Activated B cell treated with CpG ODN at 0.5 μM for 24 hours (primary cell): ENCODE measurements at regions not wholly inside any gene's neighbourhood (a gene's known extent, or its start where the extent isn't known, plus 50 kb on each side); places are given as distances from the start of the nearest gene placed in this dataset.
"Not testable (repeated sequence)": the region's sequence is repeated elsewhere in the genome, so short reads cannot be mapped to it uniquely, and the experiment has no call there.

Source experiments
- ATAC-seq: fragments of 200-7000 bp; cut with Tn5 transposase; one replicate; pipeline ENCODE4 v1.10.0; 2021; ENCODE audit warnings: low read depth, mild to moderate bottlenecking, moderate library complexity
- CTCF ChIA-PET: fragments of 350-600 bp; sonication (Branson Sonifier 250); formaldehyde crosslinking; loops from one replicate; lab custom pipeline; 2021; ENCODE audit warnings: antibody characterized with exemption; lab: Charles Lee
- POLR2A ChIA-PET: fragments of 350-600 bp; sonication (Branson Sonifier 250); formaldehyde crosslinking; loops from one replicate; lab custom pipeline; 2021; ENCODE audit warnings: antibody characterized with exemption; lab: Charles Lee
- DNase-seq: peaks from one replicate; pipeline ENCODE4 v3.0.0; 2022
- H3K27ac Mint-ChIP-seq: one replicate; pipeline ENCODE4 v1.8.0; 2020; ENCODE audit warnings: mixed read lengths
- H3K27me3 Mint-ChIP-seq: one replicate; pipeline ENCODE4 v1.8.0; 2021; ENCODE audit warnings: mixed read lengths
- H3K36me3 Mint-ChIP-seq: one replicate; pipeline ENCODE4 v1.8.0; 2021; ENCODE audit warnings: low read depth, mixed read lengths
- H3K4me1 Mint-ChIP-seq: one replicate; pipeline ENCODE4 v1.8.0; 2021; ENCODE audit warnings: mixed read lengths
- H3K4me3 Mint-ChIP-seq: one replicate; pipeline ENCODE4 v1.8.0; 2020; ENCODE audit warnings: mild to moderate bottlenecking, mixed read lengths
- H3K9me3 Mint-ChIP-seq: one replicate; pipeline ENCODE4 v1.8.0; 2020; ENCODE audit warnings: mixed read lengths
- CTCF ChIP-seq: fragments of 200-600 bp; IDR thresholded peaks from one replicate; pipeline ENCODE4 v1.8.0; 2022; ENCODE audit warnings: antibody characterized with exemption, mild to moderate bottlenecking
- intact Hi-C: fragments of 100-400 bp; cut with micrococcal nuclease; formaldehyde crosslinking; loops from one replicate; pipeline ENCODE4 v1.15.1; 2024

GRCh38 chr14:101631199-101631598 is 69.9 kb downstream of the DIO3 start:
- no peak for TF ChIP-seq CTCF
- Mint-ChIP-seq H3K9me3 (no peaks in the 10 kb centered on the region), H3K27me3 (peaks cover 24% of the 10 kb centered on the region), H3K36me3 (no peaks in the 10 kb centered on the region), H3K27ac (no peak overlapping the region), H3K4me3 (no peak overlapping the region), H3K4me1 (peaks cover 2% of the 10 kb centered on the region)
- intact Hi-C loops: loop anchor here (10.0 kb wide), 1 partner anchor 506 kb away; no protein-coding TSS in a partner anchor
- CTCF ChIA-PET: interaction anchor here (1.3 kb wide), 1 partner anchor 780 kb away, joined by 4 read pairs; no protein-coding TSS in a partner anchor
- DNase-seq: no peak
- no peak for ATAC-seq
- POLR2A ChIA-PET: no interaction called here

GRCh38 chr14:101631970-101632369 is 70.7 kb downstream of the DIO3 start:
- DNase-seq, H3K4me3 Mint-ChIP-seq, H3K27ac Mint-ChIP-seq, ATAC-seq, H3K9me3 Mint-ChIP-seq, CTCF ChIA-PET, H3K4me1 Mint-ChIP-seq, H3K36me3 Mint-ChIP-seq, POLR2A ChIA-PET: not testable (repeated sequence)
- peaks cover 30% of the 10 kb centered on the region for H3K27me3 Mint-ChIP-seq
- intact Hi-C loops: loop anchor here (10.0 kb wide), 1 partner anchor 507 kb away; no protein-coding TSS in a partner anchor

- POLR2A ChIA-PET: no interaction called here
- DNase-seq (no peak), ATAC-seq (no peak)
- no peak for TF ChIP-seq CTCF
- no peaks in the 10 kb centered on the region for H3K36me3 Mint-ChIP-seq
- no peaks in the 10 kb centered on the region for H3K9me3 Mint-ChIP-seq
- H3K4me3 Mint-ChIP-seq: no peak overlapping the region
- H3K4me1 Mint-ChIP-seq: peaks cover 2% of the 10 kb centered on the region
- intact Hi-C loops: loop anchor here (10.0 kb wide), 1 partner anchor 508 kb away; no protein-coding TSS in a partner anchor
- CTCF ChIA-PET: no interaction called here
- peaks cover 31% of the 10 kb centered on the region for H3K27me3 Mint-ChIP-seq
- no peak overlapping the region for H3K27ac Mint-ChIP-seq
Measured at GRCh38 chr14:101632520-101632919, 71.2 kb downstream of the DIO3 start.

- H3K36me3 Mint-ChIP-seq: no peaks in the 10 kb centered on the region
- no peak for TF ChIP-seq CTCF
- H3K27me3 Mint-ChIP-seq: peaks cover 31% of the 10 kb centered on the region
- H3K4me1 Mint-ChIP-seq: no peaks in the 10 kb centered on the region
- no peak overlapping the region for H3K4me3 Mint-ChIP-seq
- DNase-seq: no peak
- ChIA-PET CTCF (no interaction called here), POLR2A (no interaction called here)
- intact Hi-C loops: loop anchor here (10.0 kb wide), 1 partner anchor 508 kb away; no protein-coding TSS in a partner anchor
- H3K9me3 Mint-ChIP-seq: no peaks in the 10 kb centered on the region
- no peak for ATAC-seq
- H3K27ac Mint-ChIP-seq: no peak overlapping the region
Measured at GRCh38 chr14:101633276-101633675, 72.0 kb downstream of the DIO3 start.

- ChIA-PET POLR2A (no interaction called here), CTCF (no interaction called here)
- no peak for ATAC-seq
- Mint-ChIP-seq H3K27ac (no peak overlapping the region), H3K4me1 (no peaks in the 10 kb centered on the region), H3K36me3 (no peaks in the 10 kb centered on the region), H3K9me3 (no peaks in the 10 kb centered on the region), H3K27me3 (peaks cover 40% of the 10 kb centered on the region), H3K4me3 (no peak overlapping the region)
- DNase-seq: no peak
- intact Hi-C loops: loop anchor here (10.0 kb wide), 1 partner anchor 510 kb away; no protein-coding TSS in a partner anchor
- no peak for TF ChIP-seq CTCF
Measured at GRCh38 chr14:101634202-101634849, 73.0 kb downstream of the DIO3 start.
